ENCODE measurements at regions not wholly inside any gene's neighbourhood (a gene's known extent, or its start where the extent isn't known, plus 50 kb on each side); places are given as distances from the start of the nearest gene placed in this dataset.

DNA sequence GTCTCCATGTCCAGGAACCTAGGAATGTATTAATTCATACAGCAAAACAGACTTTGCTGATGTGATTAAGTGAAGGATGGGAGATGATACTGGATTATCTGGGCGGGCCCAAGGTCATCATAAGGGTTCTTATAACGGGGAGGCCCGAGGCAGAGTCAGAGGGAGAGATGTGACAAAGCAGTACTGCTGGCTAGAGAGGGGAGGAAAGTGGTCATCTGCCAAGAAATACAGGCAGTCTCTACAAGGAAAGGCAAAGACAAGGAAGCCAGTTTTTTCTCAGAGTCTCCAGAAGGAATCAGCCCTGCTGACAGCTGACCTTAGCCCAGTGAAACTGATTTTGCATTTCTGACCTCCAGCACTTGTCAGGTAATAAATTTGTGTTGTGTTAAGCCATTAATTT is 66.2 kb upstream of the CORO2B start:
- TF ChIP-seq, protein P1, sequence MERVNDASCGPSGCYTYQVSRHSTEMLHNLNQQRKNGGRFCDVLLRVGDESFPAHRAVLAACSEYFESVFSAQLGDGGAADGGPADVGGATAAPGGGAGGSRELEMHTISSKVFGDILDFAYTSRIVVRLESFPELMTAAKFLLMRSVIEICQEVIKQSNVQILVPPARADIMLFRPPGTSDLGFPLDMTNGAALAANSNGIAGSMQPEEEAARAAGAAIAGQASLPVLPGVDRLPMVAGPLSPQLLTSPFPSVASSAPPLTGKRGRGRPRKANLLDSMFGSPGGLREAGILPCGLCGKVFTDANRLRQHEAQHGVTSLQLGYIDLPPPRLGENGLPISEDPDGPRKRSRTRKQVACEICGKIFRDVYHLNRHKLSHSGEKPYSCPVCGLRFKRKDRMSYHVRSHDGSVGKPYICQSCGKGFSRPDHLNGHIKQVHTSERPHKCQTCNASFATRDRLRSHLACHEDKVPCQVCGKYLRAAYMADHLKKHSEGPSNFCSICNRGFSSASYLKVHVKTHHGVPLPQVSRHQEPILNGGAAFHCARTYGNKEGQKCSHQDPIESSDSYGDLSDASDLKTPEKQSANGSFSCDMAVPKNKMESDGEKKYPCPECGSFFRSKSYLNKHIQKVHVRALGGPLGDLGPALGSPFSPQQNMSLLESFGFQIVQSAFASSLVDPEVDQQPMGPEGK (CRISPR knock-in tag; IDR thresholded peaks at IDR 0.05; ENCODE audit: borderline replicate concordance), result no peak
- no peak for TF ChIP-seq ZNF8 (CRISPR knock-in tag; IDR thresholded peaks at IDR 0.05)
- TF ChIP-seq, protein P2, sequence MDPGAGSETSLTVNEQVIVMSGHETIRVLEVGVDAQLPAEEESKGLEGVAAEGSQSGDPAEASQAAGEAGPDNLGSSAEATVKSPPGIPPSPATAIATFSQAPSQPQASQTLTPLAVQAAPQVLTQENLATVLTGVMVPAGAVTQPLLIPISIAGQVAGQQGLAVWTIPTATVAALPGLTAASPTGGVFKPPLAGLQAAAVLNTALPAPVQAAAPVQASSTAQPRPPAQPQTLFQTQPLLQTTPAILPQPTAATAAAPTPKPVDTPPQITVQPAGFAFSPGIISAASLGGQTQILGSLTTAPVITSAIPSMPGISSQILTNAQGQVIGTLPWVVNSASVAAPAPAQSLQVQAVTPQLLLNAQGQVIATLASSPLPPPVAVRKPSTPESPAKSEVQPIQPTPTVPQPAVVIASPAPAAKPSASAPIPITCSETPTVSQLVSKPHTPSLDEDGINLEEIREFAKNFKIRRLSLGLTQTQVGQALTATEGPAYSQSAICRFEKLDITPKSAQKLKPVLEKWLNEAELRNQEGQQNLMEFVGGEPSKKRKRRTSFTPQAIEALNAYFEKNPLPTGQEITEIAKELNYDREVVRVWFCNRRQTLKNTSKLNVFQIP (CRISPR knock-in tag; IDR thresholded peaks at IDR 0.05; ENCODE audit: borderline replicate concordance, low read depth), result no peak
